ENCODE measurements at regions not wholly inside any gene's neighbourhood (a gene's known extent, or its start where the extent isn't known, plus 50 kb on each side); places are given as distances from the start of the nearest gene placed in this dataset.

DNA sequence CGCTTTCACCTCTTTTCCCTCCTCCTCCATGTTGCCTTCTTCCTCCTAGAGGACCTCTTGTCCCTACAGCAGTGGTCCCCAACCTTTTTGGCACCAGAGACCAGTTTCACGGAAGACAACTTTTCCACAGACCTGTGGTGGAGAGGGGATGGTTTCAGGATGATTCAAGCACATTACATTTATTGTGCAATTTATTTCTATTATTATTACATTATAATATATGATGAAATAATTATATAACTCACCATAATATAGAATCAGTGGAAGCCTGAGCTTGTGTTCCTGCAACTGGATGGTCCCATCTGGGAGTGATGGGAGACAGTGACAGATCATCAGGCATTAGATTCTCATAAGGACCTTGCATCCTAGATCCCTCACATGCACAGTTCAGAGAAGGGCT lies 152.2 kb upstream of the NCKAP5 start:
- no peaks in the 10 kb centered on the region for H3K27me3 ChIP-seq (replicated peaks in 1 of 4; ENCODE audit: control insufficient read depth in 3 of 4, extremely low read depth in 1 of 4, insufficient read depth in 3 of 4, low read length in 3 of 4)
- no peak overlapping the region for H3K23ac ChIP-seq (ENCODE audit: insufficient read length)
- no peak for FAIRE-seq
- H3K36me3 ChIP-seq (ENCODE audit: control insufficient read depth in 2 of 4, insufficient read depth in 4 of 4, low read length in 3 of 4) = no peaks in the 10 kb centered on the region
- CTCF ChIA-PET (ENCODE audit: partially characterized antibody) = interaction anchor here (1.1 kb wide), 1 partner anchor 59 kb away, joined by 3 read pairs; no protein-coding TSS in a partner anchor
- no peak overlapping the region for H3K14ac ChIP-seq (ENCODE audit: insufficient read length)
- H3K79me1 ChIP-seq (ENCODE audit: low read depth, low read length) = no peaks in the 10 kb centered on the region
- WGBS, 2 experiments (ENCODE audit: extremely low coverage in 1 of 2, insufficient coverage in 1 of 2, insufficient read length in 1 of 2, insufficient replicate concordance in 2 of 2, low coverage in 1 of 2, low lambda C conversion rate in 2 of 2, missing lambda C conversion rate in 1 of 2) = 96% methylated on average over 2 of the region's 2 CpGs; no CpG with 5 or more reads in 1 of the 2 experiments
- no peaks in the 10 kb centered on the region for H3K4me1 ChIP-seq (replicated peaks in 1 of 4; ENCODE audit: control insufficient read depth in 3 of 4, insufficient read depth in 4 of 4, low read length in 3 of 4)
- no peak overlapping the region; the same call in 1 of the 2 replicates for H4K8ac ChIP-seq (ENCODE audit: extremely low read depth, insufficient read depth, low read length)
- H2BK20ac ChIP-seq (ENCODE audit: low read length) = no peak overlapping the region
- no peak overlapping the region for H3K4me2 ChIP-seq (ENCODE audit: insufficient read depth in 1 of 2, low read depth in 2 of 2, low read length in 2 of 2)
- no peak overlapping the region for H2BK120ac ChIP-seq (replicated peaks; ENCODE audit: low read depth, low read length)
- H2BK12ac ChIP-seq (ENCODE audit: low read depth, low read length) = no peak overlapping the region
- no peak for DNase-seq (ENCODE audit: low read depth in 1 of 2, low spot score in 2 of 2)
- no peak overlapping the region for H2BK5ac ChIP-seq (ENCODE audit: low read depth, low read length)
- H2BK15ac ChIP-seq (ENCODE audit: low read length) = no peak overlapping the region
- no peak overlapping the region for H4K5ac ChIP-seq (ENCODE audit: insufficient read length, low read depth, low read length)
- H2AK5ac ChIP-seq (ENCODE audit: low read depth, low read length) = no peak overlapping the region
- H3K23me2 ChIP-seq (ENCODE audit: low read depth, low read length) = no peaks in the 10 kb centered on the region
- H3K56ac ChIP-seq (replicated peaks; ENCODE audit: insufficient read length, low read depth, low read length) = no peak overlapping the region
- no peak overlapping the region for H3K4me3 ChIP-seq (ENCODE audit: extremely low read depth in 1 of 4, insufficient read depth in 2 of 4, low read depth in 3 of 4, low read length in 4 of 4)
- H3K18ac ChIP-seq (ENCODE audit: extremely low read depth, low read length) = no peak overlapping the region
- H4K20me1 ChIP-seq (replicated peaks in 1 of 2; ENCODE audit: control insufficient read depth in 1 of 2, insufficient read depth in 2 of 2, low read length in 2 of 2) = no peaks in the 10 kb centered on the region
- no peak overlapping the region for H2AFZ ChIP-seq (ENCODE audit: low read length)
- no peak overlapping the region for H4K91ac ChIP-seq (replicated peaks; ENCODE audit: insufficient read length, low read length)
- no peak overlapping the region for H3K4ac ChIP-seq (replicated peaks; ENCODE audit: insufficient read length, low read depth, low read length)
- TF ChIP-seq, protein P1, sequence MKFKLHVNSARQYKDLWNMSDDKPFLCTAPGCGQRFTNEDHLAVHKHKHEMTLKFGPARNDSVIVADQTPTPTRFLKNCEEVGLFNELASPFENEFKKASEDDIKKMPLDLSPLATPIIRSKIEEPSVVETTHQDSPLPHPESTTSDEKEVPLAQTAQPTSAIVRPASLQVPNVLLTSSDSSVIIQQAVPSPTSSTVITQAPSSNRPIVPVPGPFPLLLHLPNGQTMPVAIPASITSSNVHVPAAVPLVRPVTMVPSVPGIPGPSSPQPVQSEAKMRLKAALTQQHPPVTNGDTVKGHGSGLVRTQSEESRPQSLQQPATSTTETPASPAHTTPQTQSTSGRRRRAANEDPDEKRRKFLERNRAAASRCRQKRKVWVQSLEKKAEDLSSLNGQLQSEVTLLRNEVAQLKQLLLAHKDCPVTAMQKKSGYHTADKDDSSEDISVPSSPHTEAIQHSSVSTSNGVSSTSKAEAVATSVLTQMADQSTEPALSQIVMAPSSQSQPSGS (IDR thresholded peaks at IDR 0.05; ENCODE audit: low read length) = no peak
- no peak for TF ChIP-seq SRF (IDR thresholded peaks at IDR 0.05; ENCODE audit: low read depth, low read length)
- TF ChIP-seq HDAC6 (IDR thresholded peaks at IDR 0.05; ENCODE audit: low read depth, low read length) = no peak
- no peak for TF ChIP-seq RXRA (IDR thresholded peaks at IDR 0.05; ENCODE audit: insufficient read depth, low read depth, low read length)
- H3K79me2 ChIP-seq (ENCODE audit: control insufficient read depth in 1 of 2, insufficient read depth in 2 of 2, low read length in 2 of 2) = no peaks in the 10 kb centered on the region
- POLR2A ChIA-PET (ENCODE audit: partially characterized antibody) = no interaction called here
- H3K9ac ChIP-seq (replicated peaks in 1 of 4; ENCODE audit: extremely low read depth in 1 of 4, low read depth in 3 of 4, low read length in 3 of 4) = no peak overlapping the region
- 0 out of 4 replicates have a peak, but pooled peaks cover 0 to 3% of the 10 kb centered on the region in 2 experiments for H3K9me3 ChIP-seq (ENCODE audit: insufficient read depth in 2 of 2, low read depth in 1 of 2, low read length in 1 of 2)
- no peak overlapping the region for H3K27ac ChIP-seq (ENCODE audit: low read depth, low read length)

Data from H1 (cell line).